H9 (cell line): ENCODE measurements at regions not wholly inside any gene's neighbourhood (a gene's known extent, or its start where the extent isn't known, plus 50 kb on each side); places are given as distances from the start of the nearest gene placed in this dataset.

Experiments
- DNase-seq: peaks from one replicate; pipeline ENCODE4 v3.0.0-alpha.2; 2017
- H2AFZ ChIP-seq: one replicate; pipeline ENCODE4 v1.6.1; 2013; ENCODE audit warnings: mild to moderate bottlenecking, low read length, control low read depth, moderate library complexity
- H2AK5ac ChIP-seq: 2 replicates; pipeline ENCODE4 v1.6.1; 2013; ENCODE audit warnings: low read length, control low read depth, mixed read lengths; ENCODE audit not compliant: insufficient read length
- H2BK120ac ChIP-seq: one replicate; pipeline ENCODE4 v1.6.1; 2013; ENCODE audit warnings: low read depth, mild to moderate bottlenecking, low read length, control low read depth, inconsistent platforms; ENCODE audit not compliant: poor library complexity, severe bottlenecking
- H2BK12ac ChIP-seq: 2 replicates; pipeline ENCODE4 v1.6.1; 2013; ENCODE audit warnings: low read length, control low read depth, mixed read lengths, low read depth; ENCODE audit not compliant: insufficient read length
- H2BK15ac ChIP-seq: 2 replicates; pipeline ENCODE4 v1.6.1; 2013; ENCODE audit warnings: low read depth, low read length, control low read depth
- H2BK20ac ChIP-seq: one replicate; pipeline ENCODE4 v1.6.1; 2013; ENCODE audit warnings: low read depth, mild to moderate bottlenecking, low read length, control low read depth, inconsistent platforms; ENCODE audit not compliant: poor library complexity, severe bottlenecking
- H2BK5ac ChIP-seq: 2 replicates; pipeline ENCODE4 v1.6.1; 2013; ENCODE audit warnings: low read length, control low read depth, mixed read lengths; ENCODE audit not compliant: insufficient read length
- H3K14ac ChIP-seq: 2 replicates; pipeline ENCODE4 v1.6.1; 2013; ENCODE audit warnings: low read length, control low read depth; ENCODE audit not compliant: insufficient read depth
- H3K18ac ChIP-seq: 2 replicates; pipeline ENCODE4 v1.6.1; 2013; ENCODE audit warnings: low read depth, mild to moderate bottlenecking, mixed read lengths, low read length, control low read depth; ENCODE audit not compliant: insufficient read length
- H3K23ac ChIP-seq: 2 replicates; pipeline ENCODE4 v1.6.1; 2013; ENCODE audit warnings: low read length, control low read depth, mixed read lengths, low read depth; ENCODE audit not compliant: insufficient read length
- H3K23me2 ChIP-seq: 2 replicates; pipeline ENCODE4 v1.6.1; 2013; ENCODE audit warnings: low read depth, mild to moderate bottlenecking, mixed read lengths, low read length, control low read depth; ENCODE audit not compliant: insufficient read length, poor library complexity, severe bottlenecking
- H3K27ac ChIP-seq: 2 replicates; pipeline ENCODE4 v1.5.1; 2013; ENCODE audit warnings: low read length, control low read depth, mixed read lengths, low read depth; ENCODE audit not compliant: insufficient read length
- H3K27me3 ChIP-seq: 2 replicates; pipeline ENCODE4 v1.6.1; 2013; ENCODE audit warnings: low read length, control low read depth, inconsistent platforms; ENCODE audit not compliant: insufficient read depth
- H3K4ac ChIP-seq: 2 replicates; pipeline ENCODE4 v1.6.1; 2013; ENCODE audit warnings: low read depth, mild to moderate bottlenecking, control low read depth, inconsistent platforms, low read length, moderate library complexity
- H3K4me1 ChIP-seq: 2 replicates; pipeline ENCODE4 v1.6.1; 2013; ENCODE audit warnings: low read length, control low read depth, inconsistent platforms; ENCODE audit not compliant: insufficient read depth
- H3K4me2 ChIP-seq: 2 replicates; pipeline ENCODE4 v1.6.1; 2013; ENCODE audit warnings: low read length, control low read depth, mixed read lengths; ENCODE audit not compliant: insufficient read length, insufficient read depth
- H3K56ac ChIP-seq: 2 replicates; pipeline ENCODE4 v1.6.1; 2013; ENCODE audit warnings: low read depth, mild to moderate bottlenecking, mixed read lengths, low read length, control low read depth; ENCODE audit not compliant: insufficient read length
- H3K79me1 ChIP-seq: 2 replicates; pipeline ENCODE4 v1.6.1; 2013; ENCODE audit warnings: low read depth, mild to moderate bottlenecking, moderate library complexity, low read length, control low read depth, inconsistent platforms; ENCODE audit not compliant: insufficient read depth, poor library complexity, severe bottlenecking
- H3K79me2 ChIP-seq: 2 replicates; pipeline ENCODE4 v1.6.1; 2013; ENCODE audit warnings: low read length, control low read depth, inconsistent platforms; ENCODE audit not compliant: insufficient read depth
- H3K9ac ChIP-seq: 2 replicates; pipeline ENCODE4 v1.6.1; 2013; ENCODE audit warnings: low read length, control low read depth, mixed read lengths; ENCODE audit not compliant: insufficient read length; ENCODE audit errors: extremely low read depth
- H3K9me3 ChIP-seq: one replicate; pipeline ENCODE4 v1.6.1; 2013; ENCODE audit warnings: low read depth, low read length, inconsistent platforms; ENCODE audit not compliant: control insufficient read depth
- H3T11ph ChIP-seq: one replicate; pipeline ENCODE4 v1.6.1; 2013; ENCODE audit warnings: mild to moderate bottlenecking, low read length, control low read depth, inconsistent platforms
- H4K20me1 ChIP-seq: one replicate; pipeline ENCODE4 v1.6.1; 2013; ENCODE audit not compliant: control insufficient read depth, insufficient read length, insufficient read depth
- H4K5ac ChIP-seq: 2 replicates; pipeline ENCODE4 v1.6.1; 2013; ENCODE audit warnings: low read depth, mild to moderate bottlenecking, mixed read lengths, low read length, control low read depth; ENCODE audit not compliant: insufficient read length
- H4K8ac ChIP-seq: replicated peaks from 2 replicates; pipeline ENCODE4 v1.6.1; 2013; ENCODE audit warnings: low read length, control low read depth, mixed read lengths, low read depth; ENCODE audit not compliant: insufficient read length
- H4K91ac ChIP-seq: 2 replicates; pipeline ENCODE4 v1.6.1; 2013; ENCODE audit warnings: low read depth, mild to moderate bottlenecking, moderate library complexity, mixed read lengths, low read length, control low read depth; ENCODE audit not compliant: insufficient read length
- H3K27ac Mint-ChIP-seq, 3 experiments: 2 replicates in 2 of 3; 3 replicates in 1 of 3; pipeline ENCODE4 v1.8.0; 2020 to 2021; ENCODE audit warnings: mixed read lengths in 3 of 3, mild to moderate bottlenecking in 1 of 3, moderate library complexity in 1 of 3
- H3K27me3 Mint-ChIP-seq: 2 replicates; pipeline ENCODE4 v1.8.0; 2021; ENCODE audit warnings: low read depth, mild to moderate bottlenecking, moderate library complexity, mixed read lengths
- H3K36me3 Mint-ChIP-seq, 3 experiments: 2 replicates in 2 of 3; 3 replicates in 1 of 3; pipeline ENCODE4 v1.8.0; 2020 to 2021; ENCODE audit warnings: low read depth in 3 of 3, mixed read lengths in 3 of 3; ENCODE audit not compliant: insufficient read depth in 1 of 3
- H3K4me1 Mint-ChIP-seq, 2 experiments: 2 replicates each; pipeline ENCODE4 v1.8.0; 2020; ENCODE audit warnings: mixed read lengths in 2 of 2
- H3K4me3 Mint-ChIP-seq, 2 experiments: 2 replicates in 1 of 2; 3 replicates in 1 of 2; pipeline ENCODE4 v1.8.0; 2020 to 2021; ENCODE audit warnings: mild to moderate bottlenecking in 2 of 2, mixed read lengths in 2 of 2, moderate library complexity in 1 of 2
- H3K9me3 Mint-ChIP-seq, 2 experiments: 2 replicates in 1 of 2; 3 replicates in 1 of 2; pipeline ENCODE4 v1.8.0; 2020; ENCODE audit warnings: mild to moderate bottlenecking in 2 of 2, mixed read lengths in 2 of 2, moderate library complexity in 1 of 2
- CTCF ChIP-seq: fragments of 200-600 bp; sonication (generic); conservative IDR thresholded peaks from 3 replicates; pipeline ENCODE4 v1.8.0; 2021; ENCODE audit warnings: antibody characterized with exemption, mild to moderate bottlenecking
- WGBS: extraction: QIAGEN DNeasy Blood & Tissue Kit; methylation state at CpG from one replicate; pipeline ENCODE4 v1.1.7; 2013; ENCODE audit warnings: missing lambda C conversion rate, low lambda C conversion rate, mixed read lengths; ENCODE audit not compliant: insufficient read length; ENCODE audit errors: extremely low coverage; 5-methylcytosine and 5-hydroxymethylcytosine counted together

- Histone ChIP-seq H4K5ac (no peak overlapping the region), H3K56ac (no peak overlapping the region), H2BK5ac (no peak overlapping the region), H3K14ac (no peak overlapping the region), H2BK120ac (no peak overlapping the region), H3K4ac (no peak overlapping the region), H3K4me2 (no peak overlapping the region), H3K18ac (no peak overlapping the region), H4K91ac (no peak overlapping the region), H3K9ac (no peak overlapping the region), H3K9me3 (no peaks in the 10 kb centered on the region), H3K79me2 (no peaks in the 10 kb centered on the region), H3K27ac (no peak overlapping the region), H2BK12ac (no peak overlapping the region), H3K79me1 (no peaks in the 10 kb centered on the region), H4K8ac (no peak overlapping the region), H2BK15ac (no peak overlapping the region), H3K23me2 (no peaks in the 10 kb centered on the region), H2AFZ (no peak overlapping the region), H2BK20ac (no peak overlapping the region), H2AK5ac (no peak overlapping the region), H3T11ph (no peak overlapping the region), H4K20me1 (no peaks in the 10 kb centered on the region), H3K27me3 (no peaks in the 10 kb centered on the region), H3K4me1 (peaks cover 2% of the 10 kb centered on the region; the same call in 1 of the 2 replicates), H3K23ac (no peak overlapping the region)
- peaks cover 18 to 24% of the 10 kb centered on the region in 2 experiments for H3K4me1 Mint-ChIP-seq
- no peak overlapping the region for H3K27ac Mint-ChIP-seq
- DNase-seq: no peak
- no peaks in the 10 kb centered on the region for H3K36me3 Mint-ChIP-seq
- H3K9me3 Mint-ChIP-seq: no peaks in the 10 kb centered on the region; a peak in 1 of 5 replicates
- no peak overlapping the region for H3K4me3 Mint-ChIP-seq
- no CpG with 5 or more reads among the region's 5 CpGs for WGBS
- H3K27me3 Mint-ChIP-seq: peaks cover 37% of the 10 kb centered on the region
- TF ChIP-seq CTCF: no peak
These were observed 98.6 kb upstream of the RPL38 start for GRCh38 chr17:74104921-74105320.
